Osteoblast (primary cell): ENCODE measurements at regions not wholly inside any gene's neighbourhood (a gene's known extent, or its start where the extent isn't known, plus 50 kb on each side); places are given as distances from the start of the nearest gene placed in this dataset.

Experiments used
- DNase-seq: peaks from one replicate; pipeline ENCODE4 v3.0.0; 2011; ENCODE audit warnings: low spot score, mixed read lengths; ENCODE audit not compliant: insufficient read length; ENCODE audit errors: missing footprints
- H2AFZ ChIP-seq: 2 replicates; pipeline ENCODE4 v1.6.0; 2011; ENCODE audit warnings: mild to moderate bottlenecking, low read length
- H3K27ac ChIP-seq: 2 replicates; pipeline ENCODE4 v1.5.1; 2011; ENCODE audit warnings: mild to moderate bottlenecking, low read depth, low read length, moderate library complexity
- H3K27me3 ChIP-seq: 2 replicates; pipeline ENCODE4 v1.6.0; 2012; ENCODE audit warnings: mild to moderate bottlenecking, control low read depth, inconsistent platforms, low read length, moderate library complexity; ENCODE audit not compliant: insufficient read depth
- H3K36me3 ChIP-seq: 2 replicates; pipeline ENCODE4 v1.5.1; 2011; ENCODE audit warnings: mild to moderate bottlenecking, low read length, control low read depth, moderate library complexity; ENCODE audit not compliant: insufficient read depth
- H3K4me1 ChIP-seq: 2 replicates; pipeline ENCODE4 v1.5.1; 2011; ENCODE audit warnings: mild to moderate bottlenecking, low read length, control low read depth, moderate library complexity; ENCODE audit not compliant: insufficient read depth
- H3K4me2 ChIP-seq: 2 replicates; pipeline ENCODE4 v1.6.0; 2011; ENCODE audit warnings: mild to moderate bottlenecking, low read length; ENCODE audit not compliant: insufficient read depth
- H3K4me3 ChIP-seq: fragments of 200-600 bp; sonication (generic); 3 replicates; pipeline ENCODE4 v1.5.1; 2012; ENCODE audit warnings: mild to moderate bottlenecking, low read length, inconsistent platforms; ENCODE audit not compliant: insufficient read depth
- H3K79me2 ChIP-seq: 2 replicates; pipeline ENCODE4 v1.6.0; 2012; ENCODE audit warnings: mild to moderate bottlenecking, low read length, control low read depth, inconsistent platforms; ENCODE audit not compliant: insufficient read depth
- H3K9me3 ChIP-seq: 2 replicates; pipeline ENCODE4 v1.5.1; 2011; ENCODE audit warnings: low read depth, low read length, control low read depth
- H4K20me1 ChIP-seq: 2 replicates; pipeline ENCODE4 v1.6.0; 2012; ENCODE audit warnings: mild to moderate bottlenecking, low read length, control low read depth; ENCODE audit not compliant: insufficient read depth
- TF ChIP-seq, protein P1 (sequence below): IDR thresholded peaks from 2 replicates; pipeline ENCODE4 v1.5.1; 2011; ENCODE audit warnings: mild to moderate bottlenecking, low read depth, low read length, moderate library complexity; ENCODE audit errors: extremely low read depth

DNA sequence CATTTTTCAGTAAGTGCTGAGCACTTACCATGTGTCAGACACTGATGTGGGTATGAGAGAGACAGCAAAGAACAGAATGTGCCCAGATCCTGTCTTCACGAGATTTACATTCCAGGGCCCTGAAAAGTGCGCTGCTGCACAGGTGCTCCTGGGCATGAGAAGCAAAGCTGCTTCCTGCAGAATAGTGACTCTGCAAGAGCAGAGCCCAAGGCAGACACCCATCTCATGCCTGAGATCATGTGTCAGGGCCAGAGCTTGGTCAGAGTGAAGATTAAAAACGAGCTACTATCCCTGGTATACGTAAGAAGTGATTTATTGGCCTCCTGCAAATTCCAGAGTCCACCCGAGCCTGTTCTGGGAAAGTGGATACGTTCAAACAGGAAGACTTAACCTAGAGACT lies 824.4 kb downstream of the GRID1 start:
- H3K4me3 ChIP-seq = no peak overlapping the region

DNA sequence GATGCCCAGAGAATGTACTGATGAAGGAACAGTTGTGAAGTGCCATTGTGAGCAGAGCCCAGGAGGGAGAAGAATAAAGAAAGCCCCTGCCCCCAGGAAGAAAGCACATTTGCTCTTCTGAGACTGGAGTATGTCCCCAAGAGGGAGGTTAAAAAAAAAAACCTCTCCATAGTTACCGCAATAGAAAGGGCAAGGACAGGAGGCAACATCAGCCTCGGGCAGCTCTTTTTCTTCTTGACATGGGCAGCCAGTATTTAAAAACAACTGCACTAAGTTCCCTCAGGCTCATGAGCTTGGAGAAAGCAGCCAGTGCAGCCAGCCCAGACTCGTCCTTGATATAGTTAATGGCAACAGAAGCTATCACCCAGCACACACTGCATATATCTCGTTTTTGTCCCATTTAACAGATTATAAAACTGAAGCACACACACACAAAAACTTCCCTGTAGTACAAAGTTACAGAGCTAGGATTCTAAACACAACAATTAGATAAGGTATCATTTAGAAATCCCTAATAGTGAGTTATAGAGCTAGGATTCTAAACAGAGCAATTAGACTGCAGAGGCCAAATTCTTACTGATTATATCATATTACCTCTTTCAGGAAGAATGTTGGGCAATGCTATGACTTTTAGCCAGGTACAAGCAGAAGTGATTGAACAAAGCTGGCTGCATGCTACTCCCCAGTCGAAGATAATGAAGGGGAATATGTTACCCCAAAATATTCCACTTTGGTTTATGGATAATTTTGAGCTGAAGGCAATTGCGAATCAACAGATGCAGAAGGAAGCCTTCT lies 823.5 kb downstream of the GRID1 start:
- no peaks in the 10 kb centered on the region for H3K27me3 ChIP-seq
- no peaks in the 10 kb centered on the region for H4K20me1 ChIP-seq
- H3K9me3 ChIP-seq = no peaks in the 10 kb centered on the region
- no peaks in the 10 kb centered on the region for H3K4me1 ChIP-seq
- TF ChIP-seq, protein P1, sequence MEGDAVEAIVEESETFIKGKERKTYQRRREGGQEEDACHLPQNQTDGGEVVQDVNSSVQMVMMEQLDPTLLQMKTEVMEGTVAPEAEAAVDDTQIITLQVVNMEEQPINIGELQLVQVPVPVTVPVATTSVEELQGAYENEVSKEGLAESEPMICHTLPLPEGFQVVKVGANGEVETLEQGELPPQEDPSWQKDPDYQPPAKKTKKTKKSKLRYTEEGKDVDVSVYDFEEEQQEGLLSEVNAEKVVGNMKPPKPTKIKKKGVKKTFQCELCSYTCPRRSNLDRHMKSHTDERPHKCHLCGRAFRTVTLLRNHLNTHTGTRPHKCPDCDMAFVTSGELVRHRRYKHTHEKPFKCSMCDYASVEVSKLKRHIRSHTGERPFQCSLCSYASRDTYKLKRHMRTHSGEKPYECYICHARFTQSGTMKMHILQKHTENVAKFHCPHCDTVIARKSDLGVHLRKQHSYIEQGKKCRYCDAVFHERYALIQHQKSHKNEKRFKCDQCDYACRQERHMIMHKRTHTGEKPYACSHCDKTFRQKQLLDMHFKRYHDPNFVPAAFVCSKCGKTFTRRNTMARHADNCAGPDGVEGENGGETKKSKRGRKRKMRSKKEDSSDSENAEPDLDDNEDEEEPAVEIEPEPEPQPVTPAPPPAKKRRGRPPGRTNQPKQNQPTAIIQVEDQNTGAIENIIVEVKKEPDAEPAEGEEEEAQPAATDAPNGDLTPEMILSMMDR = no peak
- H3K27ac ChIP-seq = no peak overlapping the region
- H2AFZ ChIP-seq = no peak overlapping the region
- DNase-seq = no peak
- no peak overlapping the region for H3K4me3 ChIP-seq
- H3K36me3 ChIP-seq = no peaks in the 10 kb centered on the region
- H3K4me2 ChIP-seq = no peak overlapping the region
- H3K79me2 ChIP-seq = no peaks in the 10 kb centered on the region

More for the DNA sequence above, 824.4 kb downstream of the GRID1 start:
- H3K79me2 ChIP-seq = no peaks in the 10 kb centered on the region
- no peaks in the 10 kb centered on the region for H3K4me1 ChIP-seq
- no peak overlapping the region for H2AFZ ChIP-seq
- no peaks in the 10 kb centered on the region for H3K27me3 ChIP-seq
- H3K9me3 ChIP-seq = no peaks in the 10 kb centered on the region
- H3K4me2 ChIP-seq = no peak overlapping the region
- H4K20me1 ChIP-seq = no peaks in the 10 kb centered on the region
- TF ChIP-seq, protein P1 = no peak
- H3K36me3 ChIP-seq = no peaks in the 10 kb centered on the region
- H3K27ac ChIP-seq = no peak overlapping the region
- DNase-seq = no peak

DNA sequence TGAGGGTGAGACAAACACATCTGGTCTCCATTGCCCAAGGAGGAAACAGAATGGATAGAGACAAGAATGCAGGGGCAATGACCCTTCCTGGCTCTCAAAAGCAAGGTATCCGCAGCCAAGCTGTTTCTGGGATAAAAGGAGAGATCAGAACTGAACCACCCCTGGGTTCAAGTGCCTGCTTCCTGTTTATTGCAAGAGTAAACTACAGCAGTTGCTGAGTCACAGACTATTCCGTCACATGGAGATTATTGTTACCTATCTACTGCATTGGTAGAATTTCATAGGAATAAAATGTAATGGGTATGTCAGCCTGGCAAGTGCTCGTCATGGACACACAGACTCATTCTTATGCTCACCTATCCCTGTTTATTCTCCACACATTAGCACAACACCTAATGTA lies 821.6 kb downstream of the GRID1 start:
- no peaks in the 10 kb centered on the region for H3K9me3 ChIP-seq
- H3K4me1 ChIP-seq = no peaks in the 10 kb centered on the region
- TF ChIP-seq, protein P1 = no peak
- DNase-seq = no peak
- no peak overlapping the region for H3K4me2 ChIP-seq
- no peak overlapping the region for H2AFZ ChIP-seq
- no peaks in the 10 kb centered on the region for H3K36me3 ChIP-seq
- no peaks in the 10 kb centered on the region for H4K20me1 ChIP-seq
- H3K27me3 ChIP-seq = no peaks in the 10 kb centered on the region
- no peak overlapping the region for H3K4me3 ChIP-seq
- H3K27ac ChIP-seq = no peak overlapping the region
- H3K79me2 ChIP-seq = no peaks in the 10 kb centered on the region

DNA sequence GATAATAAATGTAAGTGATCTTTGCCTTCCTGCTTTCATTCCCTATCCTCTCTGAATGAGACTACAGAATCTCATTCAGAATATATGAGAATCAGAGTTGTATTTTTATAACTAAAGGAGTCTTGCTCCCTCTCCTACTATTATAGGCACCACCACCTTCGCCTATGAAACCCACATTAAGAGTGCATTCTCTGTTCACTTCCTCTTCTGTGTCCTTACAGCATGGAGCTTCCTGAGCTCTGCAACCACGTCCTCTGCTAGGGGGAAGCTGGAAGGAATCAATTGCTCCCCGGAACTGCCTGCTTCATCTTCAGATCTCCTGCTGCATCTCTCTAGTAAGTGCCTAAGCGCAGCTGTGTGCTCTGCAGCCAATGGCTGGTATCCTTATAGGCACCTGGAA lies 820.7 kb downstream of the GRID1 start:
- H3K79me2 ChIP-seq = no peaks in the 10 kb centered on the region
- DNase-seq = no peak
- no peak overlapping the region for H2AFZ ChIP-seq
- no peaks in the 10 kb centered on the region for H3K27me3 ChIP-seq
- H3K9me3 ChIP-seq = no peaks in the 10 kb centered on the region
- no peaks in the 10 kb centered on the region for H3K4me1 ChIP-seq
- no peak overlapping the region for H3K4me2 ChIP-seq
- no peaks in the 10 kb centered on the region for H4K20me1 ChIP-seq
- no peaks in the 10 kb centered on the region for H3K36me3 ChIP-seq
- H3K4me3 ChIP-seq = no peak overlapping the region
- H3K27ac ChIP-seq = no peak overlapping the region
- TF ChIP-seq, protein P1 = no peak
